Stimulated activated CD8-positive, alpha-beta memory T cell treated with anti-CD3 and anti-CD28 coated beads, Interleukin-4, amount 100 ng/mL, for 4 hours (primary cell): ENCODE measurements at regions not wholly inside any gene's neighbourhood (a gene's known extent, or its start where the extent isn't known, plus 50 kb on each side); places are given as distances from the start of the nearest gene placed in this dataset.

ENCODE experiments used
- DNase-seq, 2 donors: peaks; one replicate each; pipeline ENCODE4 v3.0.0-alpha.2; 2020; ENCODE audit warnings: low read depth in 2 of 2, low spot score in 1 of 2

- no peak for DNase-seq
These were observed 78.3 kb upstream of the CDIN1 start for GRCh38 chr15:36501063-36501678.

DNA sequence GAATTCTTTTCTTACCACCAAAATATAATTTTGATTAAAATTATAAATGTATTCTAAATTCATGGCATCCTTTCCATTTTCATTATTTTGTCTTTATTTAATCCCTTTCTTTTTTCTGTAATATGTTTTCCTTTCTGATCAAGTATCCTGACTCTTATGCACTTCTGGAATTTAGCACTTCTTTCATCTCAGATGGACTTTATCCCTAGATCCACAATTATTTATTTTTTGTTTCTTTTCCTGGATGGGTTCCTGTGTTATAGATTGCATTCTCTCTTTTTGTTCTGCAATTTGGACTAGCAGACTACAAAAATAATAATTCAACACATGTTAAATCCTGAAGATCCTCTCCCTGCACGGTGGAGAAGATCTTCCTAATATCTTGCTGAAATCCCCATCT is 76.9 kb upstream of the CDIN1 start:
- DNase-seq, result no peak

- DNase-seq, result no peak
These were observed 72.6 kb upstream of the CDIN1 start for GRCh38 chr15:36506733-36507356.

GRCh38 chr15:36507458-36507857 is 72.0 kb upstream of the CDIN1 start:
- DNase-seq, result no peak

GRCh38 chr15:36511594-36511993 is 67.8 kb upstream of the CDIN1 start:
- no peak for DNase-seq

DNA sequence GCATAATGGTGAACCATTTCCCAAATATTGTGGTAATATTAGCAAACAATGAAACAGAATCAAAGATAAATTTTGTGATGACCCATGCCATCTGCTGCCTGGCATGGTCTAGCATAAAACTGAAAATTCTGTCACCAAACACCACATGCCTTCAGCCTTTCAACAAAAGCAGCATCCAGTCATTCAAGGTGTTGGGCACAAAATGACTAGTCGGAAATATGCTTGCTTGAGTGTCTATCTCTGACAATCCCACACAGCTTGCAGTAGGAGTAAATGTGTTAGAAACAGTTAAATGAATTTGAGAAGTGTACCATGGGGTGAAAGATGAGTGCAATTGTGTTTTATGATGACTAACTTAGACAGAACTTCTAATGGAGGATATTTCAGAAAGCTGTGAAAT is 61.7 kb upstream of the CDIN1 start:
- no peak for DNase-seq

- DNase-seq, result no peak
These were observed 60.4 kb upstream of the CDIN1 start for GRCh38 chr15:36519067-36519466.

GRCh38 chr15:36525430-36525829 is 54.0 kb upstream of the CDIN1 start:
- no peak for DNase-seq

DNA sequence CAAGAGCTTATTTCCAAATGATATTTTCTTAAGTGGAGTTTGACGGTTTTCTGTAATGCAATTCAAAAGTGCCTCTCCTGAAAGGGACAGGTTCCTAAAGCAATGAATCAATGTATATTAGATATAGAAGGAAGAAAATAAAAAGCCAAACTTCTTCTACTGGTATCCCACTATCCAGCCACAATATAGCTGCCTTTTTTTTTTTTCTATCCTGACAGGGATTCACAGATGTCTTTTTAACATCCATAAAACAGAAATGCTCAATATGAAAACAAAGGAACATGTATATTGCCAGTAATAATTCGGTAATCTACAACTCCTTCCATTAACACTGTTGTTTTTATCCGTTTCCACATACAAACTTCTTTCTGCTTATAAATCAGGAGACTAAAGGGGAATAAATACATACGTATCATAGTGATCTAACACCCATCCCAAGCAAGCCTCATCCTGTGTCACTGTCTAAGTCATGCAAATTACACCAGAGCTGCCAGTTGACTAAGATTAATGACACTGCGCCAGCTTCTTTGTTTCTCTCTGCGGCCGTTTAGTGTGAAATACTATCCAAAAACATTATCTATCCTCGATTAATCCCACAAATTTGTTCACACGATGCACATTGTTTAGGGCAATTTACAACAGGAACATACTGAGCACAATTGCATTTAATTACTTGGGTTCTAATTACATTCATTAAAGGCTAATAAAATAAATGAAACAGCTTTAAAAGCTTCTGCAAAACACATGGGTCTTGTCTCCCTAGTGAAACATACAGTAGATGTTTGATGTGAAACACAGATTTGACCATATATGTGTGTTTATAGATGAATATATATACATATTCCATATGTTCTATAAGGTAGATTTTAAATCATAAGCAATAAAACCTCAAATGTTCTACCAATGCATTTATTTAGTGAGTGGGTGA is 51.9 kb upstream of the CDIN1 start:
- DNase-seq, result no peak

DNA sequence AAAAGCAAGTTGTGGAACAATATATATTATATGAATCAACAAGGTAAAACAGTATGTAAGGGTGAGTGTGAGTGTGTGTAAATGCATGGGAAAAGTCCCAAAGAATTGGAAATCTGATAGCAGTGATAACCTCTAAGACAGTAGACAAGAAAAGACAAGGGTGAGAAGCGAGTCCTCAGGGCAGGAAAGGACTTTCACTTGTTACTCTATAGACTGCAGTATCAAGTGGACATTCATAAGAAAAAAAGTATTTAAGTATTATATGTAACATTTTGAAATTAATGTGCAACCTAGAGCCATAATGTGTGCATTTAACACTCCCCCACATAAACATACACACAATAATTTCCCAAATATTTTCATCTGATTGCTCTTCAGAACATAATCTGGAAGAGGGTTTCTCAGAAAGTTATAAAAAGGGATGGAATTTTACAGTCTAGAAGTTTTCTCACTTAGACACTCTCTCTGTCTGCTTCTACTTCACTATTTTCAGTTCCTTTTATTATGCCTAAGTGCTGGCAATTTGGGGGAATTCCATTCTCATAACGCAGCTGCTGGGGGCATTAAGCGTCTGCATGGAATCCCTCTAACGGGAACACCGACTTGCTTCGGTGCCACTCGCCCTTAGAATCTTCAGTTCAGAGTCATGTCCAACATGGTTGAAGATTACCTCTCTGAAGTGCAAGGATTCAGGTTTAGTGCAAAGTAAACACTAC is 50.0 kb upstream of the CDIN1 start:
- DNase-seq, result no peak
